Fibroblast of villous mesenchyme (primary cell): ENCODE measurements at regions not wholly inside any gene's neighbourhood (a gene's known extent, or its start where the extent isn't known, plus 50 kb on each side); places are given as distances from the start of the nearest gene placed in this dataset.
A peak's percentile ranks its signal among the peaks of the same experiment; 100 is the strongest.

Experiments used
- DNase-seq: peaks from one replicate; pipeline ENCODE4 v3.0.0-alpha.2; 2010; ENCODE audit warnings: low read depth
- H3K4me3 ChIP-seq: 2 replicates; pipeline ENCODE4 v1.5.1; 2011; ENCODE audit warnings: low read depth, mild to moderate bottlenecking, low read length
- CTCF ChIP-seq: IDR thresholded peaks from 2 replicates; pipeline ENCODE4 v1.5.1; 2012; ENCODE audit warnings: low read depth, mild to moderate bottlenecking, low read length; ENCODE audit not compliant: insufficient read depth

- no peak for TF ChIP-seq CTCF
- peak; percentile 76 for DNase-seq
- no peak overlapping the region for H3K4me3 ChIP-seq
These were observed 110.6 kb upstream of the SIX2 start for GRCh38 chr2:45119855-45120254.

- peak; percentile 51 for DNase-seq
- TF ChIP-seq CTCF = no peak
- H3K4me3 ChIP-seq = no peak overlapping the region
These were observed 109.8 kb upstream of the SIX2 start for GRCh38 chr2:45119038-45119437.

GRCh38 chr2:45117383-45117782, 108.1 kb upstream of the SIX2 start:
- no peak for DNase-seq
- H3K4me3 ChIP-seq = no peak overlapping the region
- TF ChIP-seq CTCF = no peak

GRCh38 chr2:45115181-45115580, 105.9 kb upstream of the SIX2 start:
- no peak overlapping the region for H3K4me3 ChIP-seq
- DNase-seq = no peak
- no peak for TF ChIP-seq CTCF

GRCh38 chr2:45114221-45114955, 105.1 kb upstream of the SIX2 start:
- DNase-seq = no peak
- no peak for TF ChIP-seq CTCF

GRCh38 chr2:45112750-45113149, 103.5 kb upstream of the SIX2 start:
- no peak for TF ChIP-seq CTCF
- no peak for DNase-seq
- H3K4me3 ChIP-seq = no peak overlapping the region

More at GRCh38 chr2:45114221-45114955, 105.1 kb upstream of the SIX2 start:
- no peak overlapping the region for H3K4me3 ChIP-seq
